ENCODE measurements at regions not wholly inside any gene's neighbourhood (a gene's known extent, or its start where the extent isn't known, plus 50 kb on each side); places are given as distances from the start of the nearest gene placed in this dataset.

DNA sequence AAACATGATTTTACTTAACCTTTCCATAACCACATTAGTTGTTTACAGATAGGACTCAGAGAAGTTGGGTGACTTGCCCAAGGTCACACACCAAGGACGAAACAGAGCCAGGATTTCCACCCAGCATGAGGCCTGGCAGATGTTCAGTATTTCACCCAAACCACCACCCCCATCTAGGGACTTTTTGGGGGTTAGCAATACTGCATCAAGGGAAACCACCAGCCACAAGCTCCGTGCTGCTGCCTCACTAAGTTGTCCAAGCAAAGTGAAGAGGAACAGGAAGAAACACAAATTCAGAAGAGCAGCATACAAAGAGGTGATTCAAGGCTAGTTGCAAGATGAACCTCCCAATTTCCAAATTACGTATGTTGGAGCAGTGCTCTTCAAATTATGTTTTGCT is 219.6 kb upstream of the RORB start:
- DNase-seq, result no peak

DNA sequence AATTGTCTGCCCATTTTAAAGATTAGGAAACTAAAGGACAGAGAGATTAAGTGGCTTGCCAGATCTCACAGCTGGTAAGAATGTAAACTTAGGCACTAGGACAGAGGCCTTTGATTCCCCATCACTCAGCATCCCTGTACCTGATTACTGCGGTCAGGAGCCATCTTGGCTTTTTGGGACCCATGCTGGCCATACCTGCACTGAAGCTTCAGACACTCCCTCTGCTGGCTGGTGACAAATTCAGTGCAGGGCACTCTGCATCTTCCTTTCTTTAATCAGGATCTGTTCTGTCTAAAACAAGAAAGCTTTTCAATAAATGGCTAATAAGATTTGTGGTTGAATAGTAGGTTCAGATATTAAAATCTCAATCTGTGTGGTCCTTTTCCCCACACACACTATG is 215.5 kb upstream of the RORB start:
- no peak for DNase-seq

DNA sequence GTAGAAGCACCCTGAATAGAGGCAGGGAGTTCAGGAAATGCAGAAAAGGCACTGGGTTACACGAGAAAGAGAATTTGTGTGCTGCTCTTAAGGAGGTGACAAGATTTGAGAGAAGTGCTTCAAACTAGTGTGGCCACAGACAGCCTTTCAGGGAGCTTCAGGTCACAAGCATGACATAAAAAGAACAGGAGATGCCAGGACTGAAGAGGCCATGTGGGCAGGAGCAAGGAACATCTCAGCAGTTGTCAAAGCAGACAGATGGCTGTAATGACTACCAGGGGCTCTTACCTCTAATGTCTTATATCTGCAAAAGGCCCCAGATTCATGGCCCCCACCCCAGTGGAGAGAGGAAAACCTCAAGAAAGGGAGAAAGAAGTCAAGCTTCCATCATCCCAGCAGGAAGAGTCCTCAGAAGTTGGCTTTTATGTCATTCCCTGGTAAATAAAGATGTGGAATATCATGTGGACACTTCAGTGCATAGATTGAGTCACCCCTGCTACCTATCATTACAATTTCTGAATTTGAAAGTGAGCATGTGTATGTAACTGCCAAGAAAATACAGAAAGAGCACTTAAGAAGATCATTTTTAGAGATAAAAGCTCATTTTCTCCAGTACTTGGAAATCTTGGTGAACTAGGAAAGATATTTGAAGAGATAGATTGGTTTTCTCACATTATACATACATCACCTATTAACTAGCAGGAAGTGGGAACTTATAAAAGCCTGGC is 214.4 kb upstream of the RORB start:
- no peak for DNase-seq

DNA sequence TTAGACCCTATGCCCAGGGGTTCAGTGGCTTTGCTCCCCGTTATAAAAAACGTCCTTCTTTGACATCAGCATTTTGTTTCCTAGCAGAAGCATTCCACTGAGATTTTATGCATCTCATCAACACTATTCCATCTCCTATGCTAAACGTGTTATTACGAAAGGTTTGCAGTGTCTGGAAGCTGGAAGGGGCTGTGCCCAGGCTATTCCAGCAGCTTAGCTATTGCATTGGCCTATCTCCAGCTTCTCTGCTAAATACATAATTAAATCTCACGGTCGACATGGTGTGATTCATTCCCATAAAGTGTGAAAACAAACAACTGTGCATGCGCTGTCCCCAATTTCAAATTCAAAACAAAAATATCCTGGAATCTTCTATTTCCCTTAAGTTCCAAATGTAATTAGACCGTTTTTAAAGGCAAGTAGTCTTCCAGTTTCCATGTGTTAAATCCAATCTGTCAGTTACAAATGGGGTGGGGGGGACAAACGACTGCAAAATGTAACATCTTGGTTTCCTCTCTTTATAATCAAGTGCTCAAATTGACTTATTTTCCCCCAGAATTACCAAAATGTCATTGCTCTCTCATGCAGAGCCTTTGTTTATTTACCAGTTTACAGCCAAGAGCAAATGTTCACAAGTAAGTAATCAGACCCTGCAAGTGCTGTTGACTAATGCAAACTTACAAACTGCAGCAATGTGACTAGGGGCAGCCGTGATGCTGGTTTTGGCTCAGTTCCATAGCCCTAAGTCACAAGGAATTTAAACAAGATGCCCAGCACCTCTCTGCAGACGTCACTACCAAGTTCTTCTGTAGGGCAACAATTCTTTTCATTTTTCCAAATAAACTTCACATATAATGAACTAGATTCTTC is 212.3 kb upstream of the RORB start:
- DNase-seq, result no peak

DNA sequence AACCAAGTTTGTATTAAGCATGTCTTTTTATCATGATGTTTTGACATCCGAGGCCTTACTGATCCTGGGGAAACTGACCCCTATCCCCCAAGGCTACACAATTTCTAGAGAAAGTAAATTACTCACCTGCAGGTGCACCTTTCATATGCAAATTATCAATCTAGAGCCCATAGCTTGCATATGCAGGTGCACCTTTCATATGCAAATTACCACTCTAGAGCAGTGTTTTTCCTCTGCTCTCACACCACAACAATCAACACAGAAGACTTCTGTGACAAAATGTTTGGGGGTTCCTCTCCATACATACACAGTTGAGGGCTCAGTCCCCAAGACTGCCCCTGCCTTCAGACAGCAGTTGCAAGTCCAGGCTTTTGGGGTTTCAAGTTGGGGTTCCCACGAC is 203.7 kb upstream of the RORB start:
- no peak for DNase-seq

DNA sequence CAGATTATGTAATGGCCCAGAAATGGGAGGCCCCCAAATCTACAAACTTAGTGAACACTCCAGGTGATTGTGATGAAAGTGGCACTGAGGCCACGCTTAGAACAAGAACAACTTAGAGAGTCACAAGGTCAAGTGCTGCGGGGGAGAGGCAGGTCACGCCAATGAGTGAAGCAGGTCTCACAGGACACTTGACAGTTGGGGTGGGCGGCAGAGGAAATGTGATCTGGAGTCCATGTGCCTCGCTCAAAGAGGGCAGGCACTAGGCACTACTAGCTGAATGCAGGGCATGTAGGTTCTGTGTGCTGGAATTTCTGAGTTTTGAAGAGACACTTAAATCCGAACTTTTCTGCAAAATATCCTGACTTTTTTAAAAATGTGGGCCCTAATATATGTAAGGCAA is 193.2 kb upstream of the RORB start:
- DNase-seq, result no peak

DNA sequence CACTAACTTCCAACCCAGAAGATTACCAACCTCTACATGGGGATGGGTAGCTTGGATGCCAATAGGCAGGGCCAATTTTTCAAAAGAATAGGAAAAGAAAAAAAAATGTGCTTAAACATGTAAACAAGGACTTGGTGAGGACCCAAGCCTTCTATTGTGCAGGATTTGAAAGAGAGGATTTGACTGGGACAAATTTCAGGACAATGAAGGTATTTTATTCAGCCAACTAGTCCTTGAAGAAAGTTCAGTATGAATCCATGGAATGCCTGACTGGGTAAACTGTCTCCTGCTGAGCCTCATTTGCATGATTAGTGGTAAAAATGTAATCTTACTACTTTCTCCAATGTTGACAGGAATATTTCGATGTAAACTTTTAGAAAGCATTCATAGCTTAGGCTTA is 192.5 kb upstream of the RORB start:
- DNase-seq, result no peak

DNA sequence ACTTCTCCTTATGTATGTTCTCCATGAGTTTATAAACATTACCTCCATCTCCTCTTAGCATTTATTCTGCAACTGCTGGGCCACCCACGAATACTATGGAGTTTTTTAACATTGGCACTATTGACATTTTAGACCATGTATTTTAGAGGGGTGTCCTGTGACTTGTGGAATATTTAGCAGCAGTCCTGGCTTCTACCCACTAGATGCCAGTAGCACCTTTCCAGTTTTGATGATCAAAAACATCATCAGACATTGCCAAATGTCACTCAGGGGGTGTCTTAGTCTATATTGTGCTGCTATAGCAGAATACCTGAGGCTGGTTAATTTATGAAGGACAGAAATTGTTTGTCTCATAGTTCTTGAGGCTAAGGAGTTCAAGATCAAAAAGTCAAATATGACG is 187.5 kb upstream of the RORB start:
- DNase-seq, result no peak

DNA sequence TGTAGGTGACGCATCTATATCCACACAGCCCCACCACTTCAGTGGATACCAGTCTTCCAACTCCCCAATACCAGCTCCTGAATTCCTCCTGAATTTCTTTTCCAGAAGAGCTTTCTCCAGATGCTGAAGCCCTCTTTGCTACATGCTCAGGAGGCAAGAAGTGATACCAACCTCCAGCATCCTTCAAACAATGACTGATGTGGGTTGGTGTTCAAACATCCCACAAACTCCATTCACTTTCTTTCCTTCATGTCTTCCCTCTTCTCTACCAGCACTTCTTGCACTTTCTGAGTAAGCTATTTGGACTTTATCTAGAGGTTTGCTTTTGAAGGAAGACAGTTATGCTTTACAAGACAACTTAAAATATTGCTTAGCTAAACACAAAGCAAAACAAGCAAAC is 179.9 kb upstream of the RORB start:
- no peak for DNase-seq

DNA sequence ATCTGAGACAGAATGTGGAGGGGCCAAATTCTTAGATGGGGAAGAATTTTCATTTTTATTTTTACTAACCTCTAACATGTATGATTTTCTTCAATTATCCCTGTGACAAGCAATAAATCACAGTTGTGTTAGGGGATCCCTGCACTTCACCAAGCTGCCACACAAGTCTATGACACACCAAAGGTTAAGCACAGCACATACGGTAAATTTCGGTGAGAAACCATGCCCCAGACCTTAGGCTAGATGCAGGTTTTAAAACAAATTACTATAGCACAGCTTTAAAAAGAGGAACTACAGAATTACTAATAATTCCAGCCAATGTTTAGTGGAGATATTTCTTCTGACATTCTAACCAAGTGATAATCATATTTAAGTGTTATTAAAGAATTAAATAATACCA is 175.7 kb upstream of the RORB start:
- no peak for DNase-seq

DNA sequence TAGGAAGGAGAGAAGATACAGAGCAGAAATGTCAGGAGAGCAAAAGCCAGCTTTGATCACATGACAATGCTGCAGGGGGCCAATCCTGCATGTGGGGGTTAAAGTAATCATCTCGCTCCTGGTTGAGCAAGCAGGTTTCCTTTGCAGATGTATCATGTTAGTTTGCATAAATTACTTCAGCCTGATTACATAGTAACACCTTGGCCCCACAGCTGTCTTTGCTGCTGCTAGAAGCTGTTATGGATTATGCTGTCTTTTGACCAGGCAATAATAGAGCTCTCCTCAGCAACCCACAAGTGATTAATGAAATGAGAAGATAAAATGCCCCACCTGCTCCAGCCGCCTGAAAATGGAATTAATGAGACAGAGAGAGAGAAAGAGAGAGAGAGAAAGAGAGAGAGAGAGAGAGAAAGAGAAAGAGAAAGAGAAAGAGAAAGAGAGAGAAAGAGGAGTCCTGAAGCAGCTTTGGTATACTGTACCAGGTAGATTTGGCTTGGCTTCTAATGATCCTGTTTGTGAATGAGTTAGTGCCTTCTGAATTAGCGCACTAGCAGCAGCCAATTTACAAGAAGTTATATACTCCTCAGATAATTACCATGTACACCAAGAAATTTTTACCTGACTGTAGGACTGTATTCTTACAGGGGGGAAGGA is 174.3 kb upstream of the RORB start:
- DNase-seq, result no peak

DNA sequence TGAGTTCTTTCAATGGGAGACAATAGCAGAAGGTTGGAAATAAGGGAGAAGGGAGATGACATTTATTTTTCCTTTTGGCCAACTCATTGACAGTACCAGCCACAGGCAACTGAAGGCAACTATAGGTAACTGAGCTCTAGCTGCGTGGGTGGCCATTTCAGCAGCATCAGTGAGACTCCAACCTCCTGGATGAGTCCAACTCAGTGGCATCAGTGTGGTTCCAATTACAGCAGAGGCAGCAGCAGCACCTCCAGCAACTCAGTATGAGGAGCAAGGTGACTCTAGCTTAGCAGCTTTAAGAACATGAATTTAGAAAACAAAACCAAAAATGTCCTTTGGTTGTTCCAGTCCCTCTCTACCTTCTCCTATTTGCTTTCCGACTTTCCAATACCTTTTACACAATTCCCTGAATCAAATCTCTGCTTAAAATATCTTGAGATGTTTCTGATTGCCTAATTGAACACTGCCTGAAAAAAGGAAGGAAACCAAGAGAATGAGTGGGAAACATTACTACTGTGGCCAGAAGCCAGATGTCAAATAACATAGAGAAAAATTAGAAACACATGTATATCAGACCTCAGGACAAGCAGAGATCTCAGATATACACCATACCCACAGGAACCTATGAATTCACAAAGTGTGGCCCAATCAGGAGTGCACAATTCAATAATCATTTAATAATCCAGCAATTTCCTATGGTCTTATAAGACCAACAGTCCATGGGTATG is 166.5 kb upstream of the RORB start:
- DNase-seq, result no peak

DNA sequence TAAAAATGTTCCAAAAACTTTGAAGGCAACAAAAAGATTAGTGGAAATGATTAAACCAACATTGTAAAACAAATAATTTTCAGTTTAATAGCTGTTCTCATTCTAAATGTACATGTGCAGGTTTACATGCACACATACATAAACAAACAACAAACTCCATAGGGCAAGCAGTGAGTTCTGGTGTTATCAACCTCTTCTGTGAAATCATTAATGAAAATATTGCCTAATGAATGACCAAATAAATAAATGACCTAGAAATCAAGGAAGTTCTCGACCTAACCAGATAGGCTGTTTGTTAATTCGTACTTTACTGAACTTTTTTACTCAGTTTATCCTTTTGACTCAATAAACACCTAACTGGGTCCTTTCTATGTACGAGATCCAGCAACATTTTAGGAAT is 165.5 kb upstream of the RORB start:
- no peak for DNase-seq

DNA sequence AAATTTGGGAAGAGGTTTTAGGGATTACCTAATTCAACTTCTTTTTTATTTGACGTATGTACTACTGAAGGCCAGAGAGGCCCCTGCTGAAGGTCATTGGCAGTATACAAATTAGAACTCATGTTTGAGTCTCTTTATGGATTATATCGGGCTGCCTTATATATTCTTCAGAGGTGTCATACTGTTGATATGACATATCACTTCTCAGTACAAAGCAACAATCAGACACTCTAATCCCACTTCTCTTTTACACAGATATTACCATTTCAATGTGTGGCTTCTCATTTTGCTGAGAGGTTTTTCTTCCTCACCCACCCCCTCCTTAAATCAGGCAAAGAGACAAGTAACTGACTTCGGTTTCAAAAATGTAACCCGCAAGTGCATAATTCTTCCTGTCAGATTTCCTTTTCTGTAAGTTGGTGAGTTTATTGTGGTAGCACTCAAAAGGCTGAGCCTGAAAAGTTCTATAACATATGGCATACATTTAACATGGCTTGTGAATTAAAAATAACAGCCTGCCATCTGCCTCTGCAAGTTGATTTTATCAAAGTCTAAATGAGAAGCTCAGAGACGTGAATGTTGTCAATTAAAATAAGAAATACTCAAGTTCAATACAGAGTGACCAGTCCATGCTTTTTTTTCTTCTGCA is 163.6 kb upstream of the RORB start:
- DNase-seq, result no peak

DNA sequence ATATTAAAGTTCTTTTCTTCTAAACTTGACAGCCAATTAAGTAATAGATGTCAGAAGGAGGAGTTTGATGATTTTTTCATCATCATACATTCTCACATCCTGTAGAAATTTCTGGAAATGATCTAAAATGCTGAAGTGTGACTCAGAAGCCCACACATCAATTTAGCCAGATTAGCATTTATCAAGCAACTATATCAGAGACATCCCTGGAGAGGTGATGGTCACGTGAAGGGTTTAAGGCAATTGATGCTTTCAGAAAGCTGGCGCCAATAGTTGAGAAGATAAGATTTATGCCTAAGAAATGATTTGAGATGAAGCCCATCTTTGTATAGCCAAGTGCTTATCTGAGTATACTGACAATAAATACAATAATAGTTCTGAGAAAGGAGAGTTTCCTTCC is 162.9 kb upstream of the RORB start:
- DNase-seq, result no peak

DNA sequence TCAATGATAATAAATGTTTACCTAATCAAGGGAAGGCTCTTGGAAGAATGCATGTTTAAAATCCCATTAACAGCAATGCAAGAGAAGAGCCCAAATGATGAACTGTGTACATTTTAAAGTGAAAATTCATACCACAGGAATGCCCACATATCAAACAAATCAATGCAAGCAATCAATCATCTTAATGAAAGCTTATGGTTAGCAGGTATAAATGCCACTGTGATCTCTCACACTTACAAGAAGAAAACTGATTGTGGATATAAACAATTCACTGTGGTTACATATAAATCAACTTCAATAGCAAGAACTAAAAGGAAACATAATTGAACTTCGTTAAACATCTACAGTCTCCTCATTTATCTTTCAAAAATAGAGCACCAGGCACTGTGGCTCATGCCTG is 161.0 kb upstream of the RORB start:
- no peak for DNase-seq

DNA sequence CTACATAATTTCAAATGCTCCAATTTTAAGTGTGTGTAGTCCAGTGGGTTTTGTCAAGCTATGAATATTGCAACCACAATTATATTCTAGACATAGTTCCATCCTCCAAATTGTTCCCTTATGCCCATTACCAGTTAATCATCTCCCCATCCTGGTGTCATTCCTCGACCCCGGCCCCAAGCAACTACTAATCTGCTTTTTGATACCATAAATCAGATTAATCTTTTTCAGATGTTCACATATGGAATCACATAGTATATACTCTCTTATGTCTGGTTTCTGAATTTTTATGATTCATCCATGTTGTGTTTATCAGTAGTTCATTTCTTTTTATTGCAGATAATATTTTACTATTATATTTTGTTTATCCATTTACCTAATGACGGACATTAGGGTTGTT is 148.4 kb upstream of the RORB start:
- no peak for DNase-seq

DNA sequence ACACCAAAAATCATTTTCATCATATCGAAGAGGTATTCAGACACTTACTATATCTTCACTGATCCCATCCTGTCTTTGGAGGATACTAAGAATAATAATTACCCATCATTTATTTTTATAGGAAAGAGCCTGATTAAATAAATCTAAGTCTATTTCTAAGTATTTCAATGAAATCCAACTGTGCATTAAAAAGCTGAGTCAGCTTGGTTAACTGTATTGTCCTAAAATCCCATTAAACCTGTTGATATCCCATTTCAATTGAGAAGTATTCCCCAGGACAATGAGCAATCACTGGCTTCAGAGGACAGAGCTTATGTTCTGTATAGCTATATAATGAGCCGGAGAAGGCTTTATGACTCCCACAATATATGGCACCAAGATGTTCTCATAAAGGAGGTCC is 142.0 kb upstream of the RORB start:
- DNase-seq, result no peak

DNA sequence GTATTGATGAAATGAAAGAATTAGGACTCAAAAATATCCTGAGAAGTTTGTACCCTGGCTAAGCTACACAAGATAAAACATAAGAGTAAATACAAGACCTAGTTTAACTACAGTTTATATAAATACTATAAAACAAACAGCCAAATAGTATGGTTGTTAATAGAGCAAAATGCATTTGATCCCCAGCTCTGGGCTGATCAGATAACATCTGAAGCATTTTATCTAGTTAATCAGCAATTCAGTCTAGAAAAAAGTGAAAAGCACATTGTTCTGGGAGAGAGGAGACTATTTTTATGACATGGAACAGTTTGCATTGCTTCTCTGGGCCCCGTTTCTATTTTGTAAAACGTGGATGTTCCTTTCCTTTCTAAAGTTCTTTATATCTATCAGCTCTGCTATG is 139.6 kb upstream of the RORB start:
- DNase-seq, result no peak

DNA sequence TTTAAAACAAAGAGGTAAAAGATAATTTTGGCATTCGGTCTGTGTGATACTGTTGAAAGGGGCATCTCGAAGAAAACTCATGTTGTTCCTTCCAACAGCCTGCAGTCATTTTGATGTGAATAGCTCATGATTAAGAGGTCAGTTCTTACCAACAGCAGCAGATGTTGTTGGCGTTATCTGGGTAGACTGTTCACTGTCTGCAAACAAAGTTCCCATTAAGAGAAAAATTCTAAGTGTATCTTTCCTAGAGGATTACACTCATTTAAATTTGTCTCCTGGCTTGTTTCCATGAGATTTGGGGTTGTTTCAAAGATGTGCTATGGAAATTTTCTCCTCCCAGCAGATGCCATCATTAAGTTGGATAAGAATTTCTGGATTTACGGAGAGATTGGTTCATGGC is 138.2 kb upstream of the RORB start:
- DNase-seq, result no peak

DNA sequence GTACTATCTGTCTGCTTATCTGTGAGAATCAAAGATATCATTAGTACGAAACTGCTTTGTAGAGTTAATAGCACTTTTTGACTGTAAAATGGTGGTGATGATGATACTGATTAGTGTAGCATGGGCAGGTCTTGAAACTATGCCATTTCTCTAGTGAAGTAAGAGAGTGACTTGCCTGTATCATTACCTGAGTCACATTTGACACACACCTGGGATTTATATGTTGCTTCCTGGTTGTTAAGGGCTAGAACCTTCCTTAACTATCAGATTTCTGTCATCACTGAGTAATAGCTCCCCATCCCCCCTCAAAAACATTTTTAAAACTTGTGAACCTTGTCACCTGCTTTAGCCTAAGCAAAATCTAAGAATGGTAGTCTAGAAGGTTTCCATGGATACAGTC is 135.6 kb upstream of the RORB start:
- DNase-seq, result no peak

DNA sequence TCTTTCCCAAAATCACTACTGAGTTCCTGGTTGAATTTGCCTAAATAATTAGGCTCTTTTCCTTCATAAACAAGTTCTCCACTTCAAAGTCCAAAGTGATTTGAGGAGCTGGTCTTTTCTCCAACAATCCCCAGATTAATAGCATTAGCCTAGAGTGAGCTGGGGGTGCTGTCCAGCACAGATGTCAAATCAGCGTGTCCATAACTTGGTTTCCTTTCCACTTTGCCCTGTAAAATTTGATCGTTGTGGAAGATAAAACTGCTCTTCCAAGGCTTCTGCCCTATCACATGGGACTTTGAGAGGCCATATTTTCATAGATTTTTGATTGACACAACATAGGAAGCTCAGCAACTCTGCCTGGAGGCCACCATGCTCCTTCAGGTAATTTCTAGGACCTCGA is 134.7 kb upstream of the RORB start:
- no peak for DNase-seq

DNA sequence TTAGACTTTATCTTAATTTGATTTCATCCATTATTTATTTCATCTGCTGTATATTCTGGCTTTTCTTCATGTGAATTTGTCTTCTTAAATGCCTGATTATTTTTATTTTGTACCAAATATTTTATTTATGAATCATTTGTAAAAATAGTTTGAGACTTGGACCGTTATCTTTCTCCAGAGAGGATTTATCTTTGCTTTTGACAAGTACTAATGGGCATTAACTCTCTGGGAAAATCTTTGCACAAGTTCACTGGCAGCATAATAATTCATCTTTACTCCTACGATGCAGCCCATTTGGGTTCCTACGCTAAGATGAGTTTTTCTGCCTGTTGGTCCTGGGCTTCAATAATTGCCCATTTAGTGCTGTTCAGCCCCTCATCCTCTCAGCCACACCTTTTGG is 131.0 kb upstream of the RORB start:
- DNase-seq, result no peak

Data from NCI-H2171 (cell line).